ENCODE measurements at regions not wholly inside any gene's neighbourhood (a gene's known extent, or its start where the extent isn't known, plus 50 kb on each side); places are given as distances from the start of the nearest gene placed in this dataset.

GRCh38 chr9:87247097-87247496, 250.6 kb upstream of the DAPK1 start:
- no peak for DNase-seq (ENCODE audit: low spot score)

- DNase-seq (ENCODE audit: low spot score): no peak
Measured at GRCh38 chr9:87249029-87249428, 248.6 kb upstream of the DAPK1 start.

- no peak for DNase-seq (ENCODE audit: low spot score)
Measured at GRCh38 chr9:87250205-87250604, 247.5 kb upstream of the DAPK1 start.

GRCh38 chr9:87255431-87256155, 242.1 kb upstream of the DAPK1 start:
- DNase-seq (ENCODE audit: low spot score): no peak

DNA sequence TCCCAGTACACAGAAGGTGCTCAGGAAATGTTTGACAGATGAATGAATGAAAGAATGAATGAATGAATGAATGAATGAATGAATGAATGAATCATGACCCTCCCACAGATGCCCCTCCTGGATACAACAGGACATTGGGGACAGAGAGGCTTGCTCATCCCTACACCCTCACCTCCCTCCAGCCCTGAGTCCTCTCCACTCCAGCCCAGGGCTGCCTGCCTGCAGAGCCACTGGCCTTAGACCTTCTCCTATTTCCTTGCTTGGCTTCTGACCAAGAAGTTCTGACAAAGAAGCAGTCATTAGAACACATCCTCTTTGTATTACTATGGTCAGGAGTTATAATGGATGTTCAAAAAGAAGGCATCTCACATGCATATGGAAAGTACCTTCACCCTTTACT, 240.7 kb upstream of the DAPK1 start:
- peak; percentile 33 for DNase-seq (ENCODE audit: low spot score)

- no peak for DNase-seq (ENCODE audit: low spot score)
Measured at GRCh38 chr9:87259543-87260518, 237.8 kb upstream of the DAPK1 start.

GRCh38 chr9:87263291-87263690, 234.4 kb upstream of the DAPK1 start:
- no peak for DNase-seq (ENCODE audit: low spot score)

- DNase-seq (ENCODE audit: low spot score): no peak
Measured at GRCh38 chr9:87266697-87267096, 231.0 kb upstream of the DAPK1 start.

GRCh38 chr9:87267251-87268070, 230.2 kb upstream of the DAPK1 start:
- DNase-seq (ENCODE audit: low spot score): no peak

DNA sequence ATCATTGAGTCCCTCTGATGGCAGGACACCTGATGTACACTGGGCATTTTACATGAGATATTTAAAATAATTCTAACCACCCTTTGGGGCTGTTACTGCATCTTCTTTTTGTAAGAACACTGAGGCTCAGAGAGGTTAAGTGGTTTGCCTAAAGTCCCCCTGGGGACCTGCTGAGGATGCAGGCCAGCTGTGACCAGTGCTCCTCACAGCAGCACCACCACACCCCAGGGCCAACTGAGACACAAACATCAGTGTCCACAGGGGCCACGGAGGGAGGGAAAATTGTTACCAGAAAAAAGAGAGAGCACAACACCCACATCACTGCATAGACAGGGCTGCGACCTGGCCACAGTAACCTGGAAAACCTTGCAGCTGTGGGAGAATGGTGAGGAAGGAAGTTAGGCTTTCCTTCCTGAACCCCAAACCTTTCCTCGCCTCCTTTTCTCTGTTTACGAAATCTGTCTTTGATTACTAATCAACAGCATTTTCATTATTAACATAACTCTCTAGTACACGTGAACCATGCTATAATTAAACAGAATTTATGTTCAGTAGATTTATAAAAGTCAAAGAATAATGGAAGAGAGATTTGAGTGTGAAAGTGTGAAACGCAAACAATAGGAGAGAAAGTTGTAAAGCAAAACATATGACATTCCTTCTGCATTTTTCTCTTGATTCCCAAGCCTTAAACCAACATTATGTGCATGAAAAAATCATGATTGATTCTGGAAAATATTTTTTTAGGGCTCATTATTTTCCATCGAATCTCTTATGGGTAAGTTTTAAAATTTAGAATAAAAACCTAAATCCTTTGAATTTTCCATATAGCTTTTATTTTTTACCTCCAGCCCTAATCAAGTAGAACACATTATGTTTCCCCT, 228.1 kb upstream of the DAPK1 start:
- DNase-seq (ENCODE audit: low spot score): no peak

DNA sequence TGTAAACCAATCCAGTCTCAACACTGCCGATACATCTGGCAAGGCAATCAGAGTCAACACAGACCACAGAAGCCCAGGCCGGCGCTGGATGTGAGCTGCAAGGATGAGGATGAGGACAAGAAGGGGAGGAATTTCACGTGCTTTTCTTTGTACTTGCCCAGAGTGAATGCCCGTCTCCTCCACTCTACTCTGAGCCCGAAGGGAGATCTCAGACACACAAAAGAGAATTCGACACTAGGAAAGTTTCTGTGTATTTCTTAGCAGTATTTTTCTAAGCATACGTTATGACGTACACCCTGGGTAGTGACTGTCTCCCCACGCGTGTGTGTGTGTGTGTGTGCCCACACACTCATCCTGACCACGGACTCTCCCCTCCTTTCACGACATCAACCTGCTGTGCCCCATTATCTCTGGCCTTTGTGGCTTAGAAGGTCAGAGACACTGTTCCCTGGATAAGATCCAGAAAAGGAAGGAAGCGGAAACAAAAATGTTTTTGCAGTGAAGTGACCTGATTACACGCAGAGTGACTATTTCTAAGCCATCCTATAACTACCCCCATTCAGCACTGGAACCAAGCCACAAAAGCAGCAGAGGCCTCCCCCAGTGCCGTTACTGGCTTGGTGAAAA, 227.3 kb upstream of the DAPK1 start:
- DNase-seq (ENCODE audit: low spot score): no peak

- DNase-seq (ENCODE audit: low spot score): no peak
Measured at GRCh38 chr9:87270848-87271234, 226.8 kb upstream of the DAPK1 start.

DNA sequence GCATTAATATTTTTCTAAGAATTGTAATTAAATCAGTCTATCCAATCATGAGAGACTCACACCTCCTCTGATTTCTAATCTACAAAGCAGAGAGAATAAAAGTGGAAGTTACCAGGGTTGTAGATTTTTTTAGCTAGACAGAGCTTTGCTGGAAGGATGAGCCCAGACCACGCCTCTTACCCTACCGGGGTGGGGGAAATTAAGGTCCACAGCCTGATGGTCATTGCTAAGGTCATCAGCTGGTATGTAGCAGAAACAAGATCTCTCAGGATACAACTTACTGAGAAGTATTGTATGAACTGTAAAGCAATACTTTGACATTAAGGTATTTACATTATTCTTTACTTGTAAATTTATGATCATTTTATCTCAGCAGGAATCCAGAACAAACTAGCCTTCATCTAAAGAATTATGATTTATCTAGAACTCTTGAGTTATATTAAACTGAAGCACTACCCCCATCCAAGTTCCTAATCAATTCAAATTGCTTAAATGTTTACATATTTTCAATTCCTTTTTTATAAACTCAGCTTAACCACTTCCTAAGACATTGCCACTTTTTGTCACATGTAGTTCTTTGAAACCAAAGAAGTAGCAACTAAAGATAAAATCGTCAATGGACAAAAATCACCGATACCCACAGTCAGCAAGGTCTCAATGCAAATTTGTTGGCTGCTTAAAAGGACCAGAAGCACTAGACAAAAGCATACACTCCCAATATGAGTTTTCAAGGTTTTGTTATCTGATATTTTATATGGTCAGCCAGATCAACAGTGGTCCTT, 225.8 kb upstream of the DAPK1 start:
- no peak for DNase-seq (ENCODE audit: low spot score)

- DNase-seq (ENCODE audit: low spot score): no peak
Measured at GRCh38 chr9:87275047-87275725, 222.5 kb upstream of the DAPK1 start.

DNA sequence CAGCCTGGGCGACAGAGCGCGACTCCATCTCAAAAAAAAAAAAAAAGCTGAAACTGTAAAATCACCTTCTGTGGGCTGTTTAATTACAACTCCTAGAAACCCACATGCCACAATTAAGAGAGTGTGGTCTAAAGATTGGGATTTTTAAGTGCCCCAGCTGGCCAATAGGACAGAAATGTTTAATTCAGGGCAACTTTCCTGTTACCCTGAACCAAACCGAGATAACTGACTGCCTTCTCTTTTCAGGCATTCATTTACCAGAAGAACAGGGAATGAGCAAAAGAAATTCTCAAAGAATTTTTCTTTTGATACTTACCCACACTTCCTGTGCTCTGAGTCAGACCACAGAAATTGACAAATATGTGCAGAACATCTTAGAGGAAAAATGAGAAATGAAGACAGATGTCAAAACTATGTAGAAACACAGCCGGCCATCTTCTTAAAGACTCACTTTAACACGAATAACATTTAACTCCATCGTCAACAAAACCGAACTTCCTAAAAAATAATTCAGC, 221.3 kb upstream of the DAPK1 start:
- DNase-seq (ENCODE audit: low spot score): no peak

DNA sequence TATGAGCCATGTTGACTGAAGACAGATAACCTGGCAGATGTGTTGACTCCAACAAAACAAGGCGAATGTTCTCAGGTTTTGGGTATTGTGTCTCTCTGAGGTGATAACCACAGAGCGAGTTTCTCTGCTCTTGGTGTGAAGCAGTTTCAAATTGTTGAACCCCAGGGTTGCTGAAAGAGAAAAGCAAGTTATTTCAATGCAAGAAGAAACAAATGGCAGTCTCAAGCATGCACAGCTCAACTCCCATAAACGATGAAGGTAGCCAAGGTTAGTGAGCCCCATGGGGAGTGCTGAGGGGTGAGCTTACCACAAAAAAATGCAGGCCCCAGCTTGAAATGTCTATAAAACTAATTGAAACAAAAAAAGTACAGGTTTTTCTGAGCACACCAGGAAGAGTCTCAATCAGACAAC, 220.8 kb upstream of the DAPK1 start:
- DNase-seq (ENCODE audit: low spot score): no peak

- no peak for DNase-seq (ENCODE audit: low spot score)
Measured at GRCh38 chr9:87277346-87277745, 220.3 kb upstream of the DAPK1 start.

- no peak for DNase-seq (ENCODE audit: low spot score)
Measured at GRCh38 chr9:87278971-87279733, 218.5 kb upstream of the DAPK1 start.
